HG02973 (cell line): ENCODE measurements at regions not wholly inside any gene's neighbourhood (a gene's known extent, or its start where the extent isn't known, plus 50 kb on each side); places are given as distances from the start of the nearest gene placed in this dataset.

Experiments used
- ATAC-seq: cut with Tn5 transposase; IDR thresholded peaks from one replicate; pipeline ENCODE4 v1.9.1; 2021; ENCODE audit warnings: moderate library complexity; ENCODE audit not compliant: unreplicated experiment

DNA sequence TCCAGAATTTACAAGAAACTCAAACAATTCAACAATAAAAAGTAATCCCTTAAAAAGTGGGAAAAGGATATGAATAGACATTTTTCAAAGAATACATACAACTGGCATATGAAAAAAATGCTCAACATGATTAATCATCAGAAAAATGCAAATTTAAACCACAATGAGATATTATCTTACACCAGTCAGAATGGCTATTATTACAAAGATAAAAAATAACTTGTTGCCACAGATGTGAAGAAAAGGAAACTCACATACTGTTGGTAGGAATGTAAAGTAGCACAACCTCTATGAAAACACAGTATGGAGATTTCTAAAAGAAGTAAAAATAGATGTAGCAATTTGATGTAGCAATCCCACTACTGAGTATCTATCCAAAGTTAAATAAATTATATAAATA, 65.1 kb upstream of the DIAPH2 start:
- no peak for ATAC-seq

DNA sequence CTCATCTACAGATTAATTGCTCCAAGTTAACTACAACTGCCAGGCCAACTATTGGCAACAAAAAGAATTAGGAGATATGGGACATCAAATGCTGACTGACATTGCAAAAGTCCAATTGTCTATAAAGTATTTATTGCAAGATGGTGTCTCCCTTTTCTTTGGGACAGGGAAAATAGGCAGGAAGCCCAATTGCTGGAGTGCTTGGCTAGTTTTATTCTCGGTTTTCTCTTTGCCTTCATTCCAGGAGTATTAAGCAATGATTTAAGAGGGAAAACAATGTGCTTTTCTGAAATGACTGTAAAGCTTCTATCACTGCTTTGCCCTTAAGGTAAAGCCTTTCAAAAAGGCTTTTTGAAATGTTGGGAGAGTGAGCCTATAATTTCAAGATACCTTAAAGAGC, 62.8 kb upstream of the DIAPH2 start:
- ATAC-seq, result no peak
